K562 (cell line): ENCODE measurements at regions not wholly inside any gene's neighbourhood (a gene's known extent, or its start where the extent isn't known, plus 50 kb on each side); places are given as distances from the start of the nearest gene placed in this dataset.

ENCODE experiments used
- ADNP ChIP-seq: fragments of 200-800 bp; sonication (Bioruptor generic); IDR thresholded peaks from 2 replicates; pipeline ENCODE4 v1.6.1; 2016; ENCODE audit warnings: missing genetic modification characterization, missing compliant biosample characterization
- ATF1 ChIP-seq, 2 experiments: fragments of 450-650 bp in 1 of 2; IDR thresholded peaks; 2 replicates each; pipeline ENCODE4 v1.6.1; 2016; ENCODE audit warnings: missing compliant biosample characterization in 1 of 2, missing genetic modification characterization in 1 of 2
- POLR2AphosphoS5 ChIP-seq: IDR thresholded peaks from 2 replicates; pipeline ENCODE4 v1.6.1; 2011; ENCODE audit warnings: mild to moderate bottlenecking, low read depth, low read length, moderate library complexity; ENCODE audit not compliant: control insufficient read depth, insufficient read depth
- SIN3B ChIP-seq: fragments of 450-650 bp; IDR thresholded peaks from 2 replicates; pipeline ENCODE4 v1.6.1; 2017; ENCODE audit warnings: low read depth, mild to moderate bottlenecking, moderate library complexity
- SMC3 ChIP-seq: conservative IDR thresholded peaks from 2 replicates; pipeline ENCODE4 v1.6.1; 2011; ENCODE audit warnings: low read depth, low read length, improper control_type of control experiment; ENCODE audit not compliant: insufficient read depth
- SREBF2 ChIP-seq: sonication (generic); formaldehyde crosslinking; IDR thresholded peaks from 2 replicates; pipeline ENCODE4 v1.4.0; 2020; ENCODE audit warnings: mild to moderate bottlenecking, missing genetic modification reagents
- TF ChIP-seq, protein P1 (sequence below), 3 experiments: IDR thresholded peaks in 2 of 3; conservative IDR thresholded peaks in 1 of 3; 2 replicates each; pipeline ENCODE4 v1.5.1; 2011 to 2012; ENCODE audit warnings: low read length in 3 of 3, mild to moderate bottlenecking in 3 of 3, control low read depth in 2 of 3, improper control_type of control experiment in 1 of 3, inconsistent platforms in 1 of 3, low read depth in 1 of 3, mixed read lengths in 1 of 3, moderate library complexity in 1 of 3; ENCODE audit not compliant: insufficient read depth in 2 of 3

- TF ChIP-seq SIN3B = no peak
- TF ChIP-seq, protein P1, sequence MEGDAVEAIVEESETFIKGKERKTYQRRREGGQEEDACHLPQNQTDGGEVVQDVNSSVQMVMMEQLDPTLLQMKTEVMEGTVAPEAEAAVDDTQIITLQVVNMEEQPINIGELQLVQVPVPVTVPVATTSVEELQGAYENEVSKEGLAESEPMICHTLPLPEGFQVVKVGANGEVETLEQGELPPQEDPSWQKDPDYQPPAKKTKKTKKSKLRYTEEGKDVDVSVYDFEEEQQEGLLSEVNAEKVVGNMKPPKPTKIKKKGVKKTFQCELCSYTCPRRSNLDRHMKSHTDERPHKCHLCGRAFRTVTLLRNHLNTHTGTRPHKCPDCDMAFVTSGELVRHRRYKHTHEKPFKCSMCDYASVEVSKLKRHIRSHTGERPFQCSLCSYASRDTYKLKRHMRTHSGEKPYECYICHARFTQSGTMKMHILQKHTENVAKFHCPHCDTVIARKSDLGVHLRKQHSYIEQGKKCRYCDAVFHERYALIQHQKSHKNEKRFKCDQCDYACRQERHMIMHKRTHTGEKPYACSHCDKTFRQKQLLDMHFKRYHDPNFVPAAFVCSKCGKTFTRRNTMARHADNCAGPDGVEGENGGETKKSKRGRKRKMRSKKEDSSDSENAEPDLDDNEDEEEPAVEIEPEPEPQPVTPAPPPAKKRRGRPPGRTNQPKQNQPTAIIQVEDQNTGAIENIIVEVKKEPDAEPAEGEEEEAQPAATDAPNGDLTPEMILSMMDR (IDR thresholded peaks at IDR 0.05 in 2 of 3, conservative IDR thresholded peaks at IDR 0.05 in 1 of 3; ENCODE audit: insufficient read depth in 2 of 3, low read depth in 1 of 3, low read length in 3 of 3) = no peak
- no peak for TF ChIP-seq SREBF2 (CRISPR knock-in tag)
- TF ChIP-seq ATF1 (CRISPR knock-in tag; IDR thresholded peaks at IDR 0.05) = no peak
- no peak for TF ChIP-seq ATF1 (tag; IDR thresholded peaks at IDR 0.05)
- no peak for TF ChIP-seq ADNP (tag)
- no peak for TF ChIP-seq POLR2AphosphoS5
- TF ChIP-seq SMC3 = no peak
Measured at GRCh38 chr10:55989188-55989587, 371.9 kb downstream of the ZWINT start.
